ENCODE measurements at regions not wholly inside any gene's neighbourhood (a gene's known extent, or its start where the extent isn't known, plus 50 kb on each side); places are given as distances from the start of the nearest gene placed in this dataset.

DNA sequence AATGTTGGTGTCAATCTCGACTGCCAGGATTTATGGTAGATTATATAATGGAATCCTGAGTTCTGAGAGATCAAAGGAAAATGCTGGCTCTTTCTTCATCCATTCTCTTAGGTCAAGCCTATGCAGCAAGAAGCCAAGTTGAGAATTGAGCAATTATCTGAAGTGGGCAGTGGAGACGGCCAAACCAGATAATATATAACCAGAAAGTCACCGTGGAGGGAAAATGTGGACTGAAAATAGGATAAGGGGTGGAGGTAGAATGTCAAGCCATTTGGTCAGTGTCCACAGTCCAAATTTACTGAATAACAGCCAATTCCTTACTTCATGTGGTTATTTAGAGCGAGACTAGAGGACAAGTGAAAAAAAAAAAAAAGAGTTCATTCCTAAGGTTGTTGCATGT, 107.8 kb upstream of the ESR1 start:
- TF ChIP-seq TCF12 (IDR thresholded peaks at IDR 0.05) (no peak), POLR2AphosphoS5 (IDR thresholded peaks at IDR 0.05; ENCODE audit: low read depth, low read length) (no peak)
- TF ChIP-seq, protein P1, sequence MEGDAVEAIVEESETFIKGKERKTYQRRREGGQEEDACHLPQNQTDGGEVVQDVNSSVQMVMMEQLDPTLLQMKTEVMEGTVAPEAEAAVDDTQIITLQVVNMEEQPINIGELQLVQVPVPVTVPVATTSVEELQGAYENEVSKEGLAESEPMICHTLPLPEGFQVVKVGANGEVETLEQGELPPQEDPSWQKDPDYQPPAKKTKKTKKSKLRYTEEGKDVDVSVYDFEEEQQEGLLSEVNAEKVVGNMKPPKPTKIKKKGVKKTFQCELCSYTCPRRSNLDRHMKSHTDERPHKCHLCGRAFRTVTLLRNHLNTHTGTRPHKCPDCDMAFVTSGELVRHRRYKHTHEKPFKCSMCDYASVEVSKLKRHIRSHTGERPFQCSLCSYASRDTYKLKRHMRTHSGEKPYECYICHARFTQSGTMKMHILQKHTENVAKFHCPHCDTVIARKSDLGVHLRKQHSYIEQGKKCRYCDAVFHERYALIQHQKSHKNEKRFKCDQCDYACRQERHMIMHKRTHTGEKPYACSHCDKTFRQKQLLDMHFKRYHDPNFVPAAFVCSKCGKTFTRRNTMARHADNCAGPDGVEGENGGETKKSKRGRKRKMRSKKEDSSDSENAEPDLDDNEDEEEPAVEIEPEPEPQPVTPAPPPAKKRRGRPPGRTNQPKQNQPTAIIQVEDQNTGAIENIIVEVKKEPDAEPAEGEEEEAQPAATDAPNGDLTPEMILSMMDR (IDR thresholded peaks at IDR 0.05): no peak
- TF ChIP-seq, protein P2, sequence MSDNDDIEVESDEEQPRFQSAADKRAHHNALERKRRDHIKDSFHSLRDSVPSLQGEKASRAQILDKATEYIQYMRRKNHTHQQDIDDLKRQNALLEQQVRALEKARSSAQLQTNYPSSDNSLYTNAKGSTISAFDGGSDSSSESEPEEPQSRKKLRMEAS (IDR thresholded peaks at IDR 0.05; ENCODE audit: low read depth): no peak
- TF ChIP-seq, protein P3, sequence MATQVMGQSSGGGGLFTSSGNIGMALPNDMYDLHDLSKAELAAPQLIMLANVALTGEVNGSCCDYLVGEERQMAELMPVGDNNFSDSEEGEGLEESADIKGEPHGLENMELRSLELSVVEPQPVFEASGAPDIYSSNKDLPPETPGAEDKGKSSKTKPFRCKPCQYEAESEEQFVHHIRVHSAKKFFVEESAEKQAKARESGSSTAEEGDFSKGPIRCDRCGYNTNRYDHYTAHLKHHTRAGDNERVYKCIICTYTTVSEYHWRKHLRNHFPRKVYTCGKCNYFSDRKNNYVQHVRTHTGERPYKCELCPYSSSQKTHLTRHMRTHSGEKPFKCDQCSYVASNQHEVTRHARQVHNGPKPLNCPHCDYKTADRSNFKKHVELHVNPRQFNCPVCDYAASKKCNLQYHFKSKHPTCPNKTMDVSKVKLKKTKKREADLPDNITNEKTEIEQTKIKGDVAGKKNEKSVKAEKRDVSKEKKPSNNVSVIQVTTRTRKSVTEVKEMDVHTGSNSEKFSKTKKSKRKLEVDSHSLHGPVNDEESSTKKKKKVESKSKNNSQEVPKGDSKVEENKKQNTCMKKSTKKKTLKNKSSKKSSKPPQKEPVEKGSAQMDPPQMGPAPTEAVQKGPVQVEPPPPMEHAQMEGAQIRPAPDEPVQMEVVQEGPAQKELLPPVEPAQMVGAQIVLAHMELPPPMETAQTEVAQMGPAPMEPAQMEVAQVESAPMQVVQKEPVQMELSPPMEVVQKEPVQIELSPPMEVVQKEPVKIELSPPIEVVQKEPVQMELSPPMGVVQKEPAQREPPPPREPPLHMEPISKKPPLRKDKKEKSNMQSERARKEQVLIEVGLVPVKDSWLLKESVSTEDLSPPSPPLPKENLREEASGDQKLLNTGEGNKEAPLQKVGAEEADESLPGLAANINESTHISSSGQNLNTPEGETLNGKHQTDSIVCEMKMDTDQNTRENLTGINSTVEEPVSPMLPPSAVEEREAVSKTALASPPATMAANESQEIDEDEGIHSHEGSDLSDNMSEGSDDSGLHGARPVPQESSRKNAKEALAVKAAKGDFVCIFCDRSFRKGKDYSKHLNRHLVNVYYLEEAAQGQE (IDR thresholded peaks at IDR 0.05; ENCODE audit: low read depth, low read length): no peak
